Activated T-helper 2 cell treated with anti-CD3 and anti-CD28 coated beads, Interferon-gamma antibody, Interleukin-2, Interleukin-4, amounts not matched to agents 10 μg/mL and 5 μg/mL and 100 μg/mL, durations not matched to agents 14 hours and 24 hours and 36 hours (primary cell): ENCODE measurements at regions not wholly inside any gene's neighbourhood (a gene's known extent, or its start where the extent isn't known, plus 50 kb on each side); places are given as distances from the start of the nearest gene placed in this dataset.

Experiments used
- DNase-seq: peaks from one replicate; pipeline ENCODE4 v3.0.0; 2021; ENCODE audit warnings: low spot score
- H3K27ac Mint-ChIP-seq: one replicate; pipeline ENCODE4 v1.8.0; 2021; ENCODE audit warnings: mixed read lengths
- H3K27me3 Mint-ChIP-seq: one replicate; pipeline ENCODE4 v1.8.0; 2021; ENCODE audit warnings: low read depth, mixed read lengths
- H3K36me3 Mint-ChIP-seq: one replicate; pipeline ENCODE4 v1.8.0; 2021; ENCODE audit warnings: low read depth, mixed read lengths
- H3K4me1 Mint-ChIP-seq: one replicate; pipeline ENCODE4 v1.8.0; 2021; ENCODE audit warnings: low read depth, mixed read lengths
- H3K4me3 Mint-ChIP-seq: one replicate; pipeline ENCODE4 v1.8.0; 2021; ENCODE audit warnings: low read depth, mild to moderate bottlenecking, moderate library complexity, mixed read lengths
- H3K9me3 Mint-ChIP-seq: one replicate; pipeline ENCODE4 v1.8.0; 2021; ENCODE audit warnings: mixed read lengths
- intact Hi-C: fragments of 100-400 bp; cut with micrococcal nuclease; formaldehyde crosslinking; loops from one replicate; pipeline ENCODE4 v1.15.1; 2023

DNA sequence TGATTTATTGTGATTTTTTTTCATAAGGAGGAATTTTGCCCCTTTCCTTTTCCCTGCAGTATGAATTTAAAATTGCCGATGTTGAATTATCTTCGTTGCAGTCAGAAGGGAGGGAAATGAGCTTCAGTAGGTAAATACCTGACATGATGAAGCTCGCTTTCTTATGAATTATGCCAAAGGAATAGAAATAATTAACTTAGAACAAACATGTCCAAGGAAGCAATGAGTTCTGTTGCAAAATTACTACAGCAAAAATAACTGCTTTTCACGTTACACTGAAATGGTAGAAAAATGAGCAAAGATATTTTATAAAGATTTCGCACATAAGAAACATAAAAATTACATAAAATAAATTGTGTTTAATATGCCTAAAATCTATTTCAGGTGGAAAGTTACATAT is 91.1 kb upstream of the ZNF804A start:
- Mint-ChIP-seq H3K36me3 (no peaks in the 10 kb centered on the region), H3K9me3 (peaks cover 4% of the 10 kb centered on the region), H3K4me3 (no peak overlapping the region), H3K27ac (no peak overlapping the region), H3K27me3 (no peaks in the 10 kb centered on the region), H3K4me1 (no peaks in the 10 kb centered on the region)
- intact Hi-C loops, result no loop called here
- DNase-seq, result no peak

DNA sequence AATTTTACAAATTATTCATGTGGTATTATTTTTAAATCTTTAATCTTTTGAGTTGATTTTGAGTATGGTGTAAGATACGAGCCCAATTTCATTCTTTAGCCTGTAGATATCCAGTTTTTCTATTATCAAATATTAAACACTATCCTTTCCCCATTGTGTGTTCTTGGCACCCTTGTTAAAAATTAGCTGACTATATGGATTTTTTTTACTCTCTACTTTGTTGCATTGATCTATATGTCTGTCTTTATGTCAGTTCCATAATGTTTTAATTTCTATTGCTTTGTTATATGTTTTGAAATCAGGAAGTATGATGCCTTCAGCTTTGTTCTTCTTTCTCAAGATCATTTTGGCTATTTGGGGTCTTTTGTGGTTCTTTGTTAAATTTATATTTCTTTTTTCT is 80.9 kb upstream of the ZNF804A start:
- no peak overlapping the region for H3K27ac Mint-ChIP-seq
- H3K36me3 Mint-ChIP-seq, result no peaks in the 10 kb centered on the region
- H3K4me1 Mint-ChIP-seq, result no peaks in the 10 kb centered on the region
- DNase-seq, result no peak
- peaks cover 6% of the 10 kb centered on the region for H3K9me3 Mint-ChIP-seq
- H3K4me3 Mint-ChIP-seq, result no peak overlapping the region
- intact Hi-C loops, result no loop called here
- H3K27me3 Mint-ChIP-seq, result no peaks in the 10 kb centered on the region

DNA sequence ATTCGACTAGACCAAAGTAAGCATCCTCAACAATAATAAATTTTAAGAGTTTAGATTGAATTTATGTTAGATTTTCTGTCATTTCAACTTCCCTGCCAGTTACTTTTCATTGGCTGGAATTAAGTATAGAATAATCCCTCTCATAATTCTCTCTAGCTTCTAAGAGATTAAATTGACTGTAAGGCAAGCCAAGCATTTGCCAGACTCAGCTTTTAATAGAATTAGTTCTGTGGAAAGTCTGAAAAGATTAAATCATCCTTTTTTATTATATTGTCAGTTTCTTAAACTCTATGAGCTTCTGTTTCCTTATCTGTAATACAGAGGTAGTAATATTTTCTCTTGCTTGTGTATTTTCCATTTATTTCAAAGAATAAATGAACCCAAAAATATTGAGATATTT is 77.9 kb upstream of the ZNF804A start:
- intact Hi-C loops, result no loop called here
- H3K9me3 Mint-ChIP-seq, result peaks cover 6% of the 10 kb centered on the region
- H3K36me3 Mint-ChIP-seq, result no peaks in the 10 kb centered on the region
- DNase-seq, result no peak
- H3K27ac Mint-ChIP-seq, result no peak overlapping the region
- no peak overlapping the region for H3K4me3 Mint-ChIP-seq
- no peaks in the 10 kb centered on the region for H3K4me1 Mint-ChIP-seq
- no peaks in the 10 kb centered on the region for H3K27me3 Mint-ChIP-seq

DNA sequence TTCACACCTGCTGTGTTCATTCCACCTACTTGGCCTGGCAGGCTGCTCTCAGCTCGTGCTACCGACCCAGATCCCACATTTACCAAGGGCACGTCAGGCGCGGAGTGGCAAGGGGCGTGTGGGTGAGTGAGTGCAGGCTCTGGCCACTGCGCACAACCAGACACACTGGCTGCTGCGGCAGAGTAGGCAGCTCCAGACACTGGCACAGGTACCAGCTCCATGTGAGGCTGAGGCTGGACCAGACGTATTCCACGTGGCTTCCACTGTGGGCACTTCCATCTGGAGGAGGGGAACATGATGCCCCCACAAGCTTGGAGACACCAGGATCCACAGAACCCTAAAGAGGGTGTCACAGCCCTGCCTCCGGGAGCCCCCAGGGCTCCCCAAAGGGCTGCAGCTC is 74.6 kb upstream of the ZNF804A start:
- Mint-ChIP-seq H3K9me3 (peaks cover 23% of the 10 kb centered on the region), H3K4me1 (no peaks in the 10 kb centered on the region), H3K4me3 (no peak overlapping the region), H3K27ac (no peak overlapping the region), H3K36me3 (no peaks in the 10 kb centered on the region), H3K27me3 (no peaks in the 10 kb centered on the region)
- intact Hi-C loops, result no loop called here
- no peak for DNase-seq

DNA sequence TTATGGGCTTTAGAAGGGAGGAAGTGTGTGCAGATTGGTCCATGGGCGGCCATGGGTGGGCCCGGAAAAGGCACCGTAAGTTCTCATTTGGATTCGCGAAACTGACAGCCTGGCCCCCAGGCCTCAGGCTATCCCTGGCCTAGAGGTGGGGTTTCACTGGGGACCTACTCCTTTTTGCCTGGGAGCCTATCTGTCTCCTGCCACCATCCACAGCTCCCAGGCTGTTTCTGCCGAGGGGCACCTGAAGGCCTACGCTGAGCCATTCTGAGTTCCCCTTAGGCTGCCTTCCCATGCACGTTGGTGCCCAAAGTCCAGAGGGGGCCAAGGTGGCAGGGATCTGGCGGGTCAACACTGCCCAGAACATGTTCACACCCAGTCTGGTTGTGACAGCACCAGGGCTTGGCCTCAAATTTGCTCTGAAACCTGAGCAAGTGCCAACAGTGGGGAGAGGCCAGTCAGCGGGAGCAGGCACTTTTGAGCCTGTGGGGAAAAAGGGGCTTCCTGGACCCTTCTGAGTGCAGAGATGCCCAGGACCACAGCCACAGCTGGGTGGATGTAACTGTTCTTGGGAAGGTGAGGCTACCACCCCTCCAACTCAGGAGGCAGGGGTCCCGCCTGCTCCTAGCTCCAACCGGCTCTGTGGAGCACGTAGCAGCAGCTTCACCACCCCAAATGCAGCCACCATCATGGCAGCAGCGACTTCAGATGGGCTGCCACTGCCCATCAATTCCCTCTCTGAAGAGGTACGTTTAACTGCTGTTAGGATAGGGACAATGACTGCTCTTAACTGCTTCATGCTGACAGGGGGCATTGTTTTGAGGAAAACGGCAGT is 73.6 kb upstream of the ZNF804A start:
- Mint-ChIP-seq H3K9me3 (peaks cover 21% of the 10 kb centered on the region), H3K27ac (no peak overlapping the region), H3K27me3 (no peaks in the 10 kb centered on the region), H3K4me3 (no peak overlapping the region), H3K36me3 (no peaks in the 10 kb centered on the region), H3K4me1 (no peaks in the 10 kb centered on the region)
- intact Hi-C loops, result no loop called here
- no peak for DNase-seq

DNA sequence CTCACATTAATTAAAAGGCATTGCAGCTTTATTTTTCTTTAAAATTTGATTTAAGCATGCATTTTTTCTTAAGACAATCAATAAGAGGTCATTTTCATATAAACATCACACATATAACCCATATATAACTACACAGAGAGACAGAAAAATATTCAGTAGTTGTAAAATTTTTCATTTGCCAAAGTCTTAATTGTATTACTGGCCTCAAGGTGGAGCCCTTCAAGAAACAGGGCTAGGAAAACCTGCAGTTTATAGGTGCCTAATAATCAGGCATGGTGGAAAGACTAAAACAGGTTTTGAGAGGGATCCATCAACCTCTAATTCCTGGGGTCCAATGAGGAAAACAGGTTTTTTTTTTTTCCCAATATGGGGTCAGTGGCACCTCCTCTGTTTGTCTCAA is 71.3 kb upstream of the ZNF804A start:
- Mint-ChIP-seq H3K9me3 (peaks cover 21% of the 10 kb centered on the region), H3K4me3 (no peak overlapping the region), H3K27me3 (no peaks in the 10 kb centered on the region), H3K27ac (no peak overlapping the region), H3K36me3 (no peaks in the 10 kb centered on the region), H3K4me1 (no peaks in the 10 kb centered on the region)
- intact Hi-C loops, result no loop called here
- DNase-seq, result no peak

DNA sequence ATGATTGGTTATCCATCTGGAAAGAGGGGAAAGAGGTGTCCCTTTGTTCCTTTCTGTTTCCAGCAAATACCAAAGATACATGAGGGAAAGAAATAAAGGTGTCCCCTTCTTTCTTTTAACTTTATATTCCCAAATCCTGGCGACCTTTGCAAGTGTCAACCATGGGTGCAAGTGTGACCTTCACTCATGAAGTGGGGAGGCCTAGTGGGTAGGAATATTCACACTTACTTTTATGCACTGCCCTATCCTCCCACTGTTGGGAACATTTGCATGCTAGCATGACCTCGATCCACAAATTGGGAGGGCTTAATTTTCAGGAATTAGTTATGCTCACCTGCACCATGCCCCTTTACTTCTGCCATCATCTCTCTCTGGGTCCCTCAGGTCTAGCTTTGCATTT is 70.2 kb upstream of the ZNF804A start:
- H3K4me3 Mint-ChIP-seq, result no peak overlapping the region
- no peaks in the 10 kb centered on the region for H3K27me3 Mint-ChIP-seq
- no peaks in the 10 kb centered on the region for H3K36me3 Mint-ChIP-seq
- H3K4me1 Mint-ChIP-seq, result no peaks in the 10 kb centered on the region
- no peak for DNase-seq
- no peak overlapping the region for H3K27ac Mint-ChIP-seq
- H3K9me3 Mint-ChIP-seq, result peaks cover 21% of the 10 kb centered on the region
- intact Hi-C loops, result no loop called here

DNA sequence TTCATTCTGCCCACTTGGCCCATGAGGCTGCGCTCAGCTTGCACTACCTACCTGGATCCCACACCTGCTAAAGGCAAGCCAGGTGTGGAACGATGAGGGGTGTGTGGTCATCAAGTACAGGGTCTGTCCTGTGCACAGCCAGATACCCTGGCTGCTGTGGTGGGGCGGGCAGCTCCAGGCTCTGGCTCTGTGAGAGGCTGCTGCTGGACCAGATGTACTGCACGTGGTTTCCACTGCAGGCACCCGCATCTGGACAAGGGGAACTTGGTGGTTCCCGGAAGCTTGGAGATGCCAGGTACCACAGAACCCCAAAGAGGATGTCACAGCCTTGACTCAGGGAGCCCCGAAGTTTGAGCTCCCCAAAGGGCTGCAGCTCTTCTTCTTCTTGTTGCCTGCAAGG is 68.1 kb upstream of the ZNF804A start:
- H3K4me3 Mint-ChIP-seq, result no peak overlapping the region
- no peaks in the 10 kb centered on the region for H3K36me3 Mint-ChIP-seq
- no peaks in the 10 kb centered on the region for H3K27me3 Mint-ChIP-seq
- peaks cover 21% of the 10 kb centered on the region for H3K9me3 Mint-ChIP-seq
- H3K27ac Mint-ChIP-seq, result no peak overlapping the region
- no peaks in the 10 kb centered on the region for H3K4me1 Mint-ChIP-seq
- no peak for DNase-seq
- intact Hi-C loops, result no loop called here

DNA sequence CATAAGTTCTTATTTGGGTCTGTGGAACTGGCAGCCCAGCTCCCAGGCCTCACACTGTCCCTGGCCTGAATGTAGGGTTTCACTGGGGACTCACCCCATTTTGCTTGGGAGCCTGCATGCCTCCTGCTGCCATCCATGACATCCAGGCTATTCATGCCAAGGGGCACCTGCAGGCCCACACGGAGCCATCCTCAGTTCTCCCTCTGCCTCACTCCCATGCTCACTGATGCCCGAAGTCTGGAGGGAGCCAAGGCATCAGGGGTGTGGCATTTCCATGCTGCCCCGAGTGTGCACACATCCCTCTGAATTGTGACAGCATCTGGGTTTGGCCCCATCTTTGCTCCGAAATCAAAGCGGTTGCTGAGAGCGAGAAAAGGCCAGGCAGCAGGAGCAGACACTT is 67.4 kb upstream of the ZNF804A start:
- H3K9me3 Mint-ChIP-seq, result peaks cover 17% of the 10 kb centered on the region
- H3K27me3 Mint-ChIP-seq, result no peaks in the 10 kb centered on the region
- no peaks in the 10 kb centered on the region for H3K4me1 Mint-ChIP-seq
- no peaks in the 10 kb centered on the region for H3K36me3 Mint-ChIP-seq
- intact Hi-C loops, result no loop called here
- H3K27ac Mint-ChIP-seq, result no peak overlapping the region
- H3K4me3 Mint-ChIP-seq, result no peak overlapping the region
- no peak for DNase-seq

DNA sequence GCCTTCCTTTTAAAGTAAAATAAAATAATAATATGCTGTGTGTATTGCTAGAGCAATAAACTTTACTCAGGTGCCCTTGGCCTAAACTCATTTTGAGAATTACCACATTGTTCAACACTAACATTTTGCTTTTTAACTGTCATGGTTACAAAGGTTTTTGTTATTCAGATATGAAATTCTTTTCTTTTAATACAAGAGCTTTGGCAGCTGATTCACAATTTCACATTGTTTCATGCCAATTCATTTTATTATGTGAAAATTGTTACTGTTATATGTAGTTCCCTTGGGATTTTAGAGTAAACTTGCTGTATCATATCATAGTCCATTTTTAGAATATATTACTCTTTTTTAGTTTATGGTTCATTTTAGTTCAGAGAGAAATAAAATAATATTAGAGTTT is 65.8 kb upstream of the ZNF804A start:
- H3K27me3 Mint-ChIP-seq, result no peaks in the 10 kb centered on the region

DNA sequence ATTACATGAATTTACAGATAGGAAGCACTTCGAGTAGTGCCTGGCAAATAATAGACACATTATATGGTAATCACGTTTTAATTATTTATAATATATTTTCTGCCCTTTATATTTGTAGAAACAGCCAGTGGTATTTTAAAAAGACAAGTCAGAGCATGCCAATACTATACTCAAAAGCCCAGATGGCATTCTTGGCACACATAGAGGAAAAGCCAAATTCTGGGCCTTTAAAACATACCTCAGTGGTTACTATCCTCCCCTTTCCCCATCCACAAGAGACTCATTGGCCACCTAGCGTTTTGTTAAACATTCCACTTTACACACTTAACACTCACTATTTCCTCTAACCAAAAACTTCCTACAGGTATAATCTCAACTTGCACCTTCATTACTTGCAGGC is 63.3 kb upstream of the ZNF804A start:
- intact Hi-C loops, result no loop called here
- Mint-ChIP-seq H3K36me3 (no peaks in the 10 kb centered on the region), H3K27ac (no peak overlapping the region), H3K9me3 (no peaks in the 10 kb centered on the region), H3K4me1 (no peaks in the 10 kb centered on the region), H3K27me3 (no peaks in the 10 kb centered on the region), H3K4me3 (no peak overlapping the region)
- DNase-seq, result no peak

More for the DNA sequence above, 65.8 kb upstream of the ZNF804A start:
- intact Hi-C loops, result no loop called here
- peaks cover 12% of the 10 kb centered on the region for H3K9me3 Mint-ChIP-seq
- no peaks in the 10 kb centered on the region for H3K36me3 Mint-ChIP-seq
- no peaks in the 10 kb centered on the region for H3K4me1 Mint-ChIP-seq
- DNase-seq, result no peak
- no peak overlapping the region for H3K4me3 Mint-ChIP-seq
- H3K27ac Mint-ChIP-seq, result no peak overlapping the region

DNA sequence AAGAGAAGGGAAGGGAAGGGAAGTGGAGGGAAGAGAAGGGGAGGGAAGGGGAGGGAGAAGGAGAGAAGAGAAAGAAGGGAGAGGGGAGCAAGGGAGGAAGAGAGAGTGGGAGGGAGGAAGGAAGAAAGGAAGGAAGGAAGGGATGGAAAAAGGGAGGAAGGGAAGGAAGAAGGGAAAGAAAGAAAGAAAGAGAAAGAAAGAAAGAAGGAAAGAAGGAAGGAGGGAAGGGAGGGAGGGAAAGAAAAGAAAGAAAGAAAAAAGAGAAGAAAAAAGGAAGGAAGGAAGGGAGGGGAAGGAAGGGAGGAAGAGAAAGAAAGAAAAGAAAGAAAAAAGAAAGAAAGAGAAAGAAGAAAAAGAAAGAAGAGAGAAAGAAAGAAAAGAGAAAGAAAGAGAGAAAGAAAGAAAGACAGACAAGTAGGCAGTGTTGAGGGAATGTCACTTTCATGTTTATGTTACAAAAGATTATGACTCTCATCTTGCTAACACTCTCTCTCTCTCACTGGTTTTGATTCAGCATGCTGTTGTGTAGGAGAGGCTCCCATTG is 58.0 kb upstream of the ZNF804A start:
- no peaks in the 10 kb centered on the region for H3K27me3 Mint-ChIP-seq
- H3K36me3 Mint-ChIP-seq, result no peaks in the 10 kb centered on the region

DNA sequence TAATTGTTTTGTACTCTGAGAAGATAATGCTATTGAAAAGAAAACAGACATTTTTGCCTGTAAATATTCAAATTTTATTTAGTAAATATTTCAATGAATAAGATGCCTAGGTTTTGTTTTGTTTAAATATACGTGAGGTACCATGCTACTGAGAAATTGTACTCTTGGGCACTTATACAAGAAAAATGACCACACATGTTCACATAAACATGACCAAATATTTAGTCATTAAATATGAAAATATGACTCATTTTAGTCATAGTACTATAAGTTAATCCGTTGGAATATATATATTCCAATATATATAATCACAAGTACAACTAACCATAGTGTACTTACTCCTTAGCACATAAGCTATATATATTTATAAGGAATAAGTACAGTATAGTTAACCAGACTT is 56.7 kb upstream of the ZNF804A start:
- no peak overlapping the region for H3K27ac Mint-ChIP-seq
- H3K4me1 Mint-ChIP-seq, result no peaks in the 10 kb centered on the region

More for the DNA sequence above, 58.0 kb upstream of the ZNF804A start:
- Mint-ChIP-seq H3K4me3 (no peak overlapping the region), H3K27ac (no peak overlapping the region), H3K4me1 (no peaks in the 10 kb centered on the region), H3K9me3 (no peaks in the 10 kb centered on the region)
- intact Hi-C loops, result no loop called here
- no peak for DNase-seq

More for the DNA sequence above, 56.7 kb upstream of the ZNF804A start:
- no peak overlapping the region for H3K4me3 Mint-ChIP-seq
- no peaks in the 10 kb centered on the region for H3K9me3 Mint-ChIP-seq
- intact Hi-C loops, result no loop called here
- no peak for DNase-seq
- no peaks in the 10 kb centered on the region for H3K36me3 Mint-ChIP-seq
- H3K27me3 Mint-ChIP-seq, result no peaks in the 10 kb centered on the region
